VCaP (cell line): ENCODE measurements at regions not wholly inside any gene's neighbourhood (a gene's known extent, or its start where the extent isn't known, plus 50 kb on each side); places are given as distances from the start of the nearest gene placed in this dataset.

Source experiments
- H3K27ac ChIP-seq: fragments of 450-650 bp; 2 replicates; pipeline ENCODE4 v1.5.1; 2017
- CTCF ChIP-seq: fragments of 450-650 bp; conservative IDR thresholded peaks from 2 replicates; pipeline ENCODE4 v1.5.1; 2017; ENCODE audit warnings: mild to moderate bottlenecking, moderate library complexity

GRCh38 chr10:10919976-10920375 lies 97.7 kb upstream of the CELF2 start:
- TF ChIP-seq CTCF: no peak
- no peak overlapping the region for H3K27ac ChIP-seq

- no peak overlapping the region for H3K27ac ChIP-seq
- TF ChIP-seq CTCF: no peak
Measured at GRCh38 chr10:10921826-10922461, 95.7 kb upstream of the CELF2 start.

- no peak for TF ChIP-seq CTCF
- H3K27ac ChIP-seq: no peak overlapping the region
Measured at GRCh38 chr10:10923029-10923651, 94.5 kb upstream of the CELF2 start.

- TF ChIP-seq CTCF: no peak
Measured at GRCh38 chr10:10925667-10926066, 92.0 kb upstream of the CELF2 start.

GRCh38 chr10:10927608-10928007 lies 90.1 kb upstream of the CELF2 start:
- H3K27ac ChIP-seq: no peak overlapping the region
- TF ChIP-seq CTCF: no peak

More at GRCh38 chr10:10925667-10926066, 92.0 kb upstream of the CELF2 start:
- H3K27ac ChIP-seq: no peak overlapping the region

- H3K27ac ChIP-seq: no peak overlapping the region
- TF ChIP-seq CTCF: no peak
Measured at GRCh38 chr10:10930979-10931743, 86.5 kb upstream of the CELF2 start.

- no peak overlapping the region for H3K27ac ChIP-seq
- TF ChIP-seq CTCF: no peak
Measured at GRCh38 chr10:10935032-10935431, 82.6 kb upstream of the CELF2 start.
